Duodenal mucosa (tissue), 2 donors: ENCODE measurements at regions not wholly inside any gene's neighbourhood (a gene's known extent, or its start where the extent isn't known, plus 50 kb on each side); places are given as distances from the start of the nearest gene placed in this dataset.

Experiments used
- H3K27ac ChIP-seq: one replicate; pipeline ENCODE4 v1.7.0; 2013; ENCODE audit warnings: low read depth, low read length
- H3K27me3 ChIP-seq, 2 donors: one replicate each; pipeline ENCODE4 v1.7.0; 2013; ENCODE audit warnings: low read length in 2 of 2, control low read depth in 1 of 2; ENCODE audit not compliant: insufficient read depth in 2 of 2, control insufficient read depth in 1 of 2
- H3K36me3 ChIP-seq, 2 donors: one replicate each; pipeline ENCODE4 v1.7.0; 2013; ENCODE audit warnings: low read length in 2 of 2, control low read depth in 1 of 2; ENCODE audit not compliant: insufficient read depth in 2 of 2, control insufficient read depth in 1 of 2
- H3K4me1 ChIP-seq, 2 donors: one replicate each; pipeline ENCODE4 v1.7.0; 2013; ENCODE audit warnings: low read length in 2 of 2, control low read depth in 1 of 2; ENCODE audit not compliant: insufficient read depth in 2 of 2, control insufficient read depth in 1 of 2
- H3K4me3 ChIP-seq, 2 donors: one replicate each; pipeline ENCODE4 v1.7.0; 2013; ENCODE audit warnings: low read length in 2 of 2, low read depth in 1 of 2
- H3K9ac ChIP-seq, 2 donors: one replicate each; pipeline ENCODE4 v1.7.0; 2013; ENCODE audit warnings: low read length in 2 of 2, low read depth in 1 of 2
- H3K9me3 ChIP-seq, 2 donors: one replicate each; pipeline ENCODE4 v1.7.0; 2013; ENCODE audit warnings: low read length in 2 of 2, control low read depth in 1 of 2; ENCODE audit not compliant: control insufficient read depth in 1 of 2

DNA sequence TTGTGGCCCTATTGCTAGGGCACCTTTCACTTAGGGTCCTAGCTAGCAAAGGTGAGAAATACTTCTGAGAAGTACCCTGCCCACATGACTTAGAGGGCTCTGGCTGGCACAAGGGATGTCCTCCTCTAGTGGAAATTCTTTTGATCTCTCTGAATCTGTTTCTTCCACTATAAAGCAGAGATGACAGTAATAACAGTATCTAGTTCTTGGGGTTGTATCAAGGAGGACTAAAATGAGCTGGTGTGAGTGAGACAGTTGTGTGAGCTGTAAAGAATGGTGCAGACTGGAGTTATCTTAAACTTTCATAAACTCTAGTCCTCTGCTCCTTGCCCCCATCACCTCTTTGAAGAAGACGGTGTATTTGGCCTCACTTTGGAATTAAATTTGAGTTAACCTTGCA lies 157.8 kb upstream of the PLET1 start:
- Histone ChIP-seq H3K27ac (no peak overlapping the region), H3K9ac (no peak overlapping the region), H3K9me3 (no peaks in the 10 kb centered on the region), H3K36me3 (no peaks in the 10 kb centered on the region), H3K4me3 (no peak overlapping the region), H3K4me1 (no peaks in the 10 kb centered on the region), H3K27me3 (no peaks in the 10 kb centered on the region)

DNA sequence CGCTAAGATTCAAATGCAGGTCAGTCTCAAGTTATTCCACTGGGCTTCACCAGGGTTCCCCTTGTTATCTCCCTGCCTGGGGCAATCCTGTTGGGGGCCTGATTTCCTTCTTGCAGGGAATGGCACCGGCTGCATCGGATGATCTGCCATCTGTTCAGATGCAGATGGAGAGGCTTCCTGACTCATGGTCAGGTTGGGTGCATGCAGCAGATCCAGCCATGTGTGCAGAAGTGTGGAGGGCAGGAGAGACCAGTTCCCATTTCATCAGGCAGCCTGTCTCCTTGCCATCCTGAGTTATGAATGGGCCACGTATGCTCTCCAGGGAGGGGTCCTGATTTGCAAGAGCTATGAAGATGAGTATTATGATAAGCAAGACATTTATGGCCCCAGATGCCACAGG lies 161.2 kb upstream of the PLET1 start:
- Histone ChIP-seq H3K4me3 (no peak overlapping the region), H3K27ac (no peak overlapping the region)

DNA sequence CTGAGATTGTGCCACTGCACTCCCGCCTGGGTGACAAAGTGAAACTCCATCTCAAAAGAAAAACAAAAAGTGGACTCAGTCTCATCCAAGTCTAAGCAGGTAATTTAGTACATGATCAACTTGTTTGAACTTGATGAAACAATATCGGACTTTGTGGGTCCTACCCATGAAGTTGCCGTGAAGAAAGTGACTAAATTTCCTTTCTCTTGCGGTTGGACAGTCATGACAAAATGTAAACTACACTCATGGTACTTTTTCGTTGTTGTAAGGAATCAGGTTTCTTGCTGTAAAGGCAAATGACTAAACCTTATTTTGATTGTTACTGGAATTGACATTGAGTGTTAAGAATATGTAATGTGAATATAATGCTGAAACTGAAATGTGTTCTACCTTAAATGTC lies 164.5 kb upstream of the PLET1 start:
- Histone ChIP-seq H3K9ac (no peak overlapping the region), H3K36me3 (no peaks in the 10 kb centered on the region), H3K27ac (no peak overlapping the region), H3K4me3 (no peak overlapping the region), H3K4me1 (no peaks in the 10 kb centered on the region), H3K9me3 (no peaks in the 10 kb centered on the region), H3K27me3 (no peaks in the 10 kb centered on the region)

More for the DNA sequence above, 161.2 kb upstream of the PLET1 start:
- no peaks in the 10 kb centered on the region for H3K27me3 ChIP-seq
- no peaks in the 10 kb centered on the region for H3K4me1 ChIP-seq
- no peaks in the 10 kb centered on the region for H3K9me3 ChIP-seq
- no peak overlapping the region for H3K9ac ChIP-seq
- no peaks in the 10 kb centered on the region for H3K36me3 ChIP-seq

DNA sequence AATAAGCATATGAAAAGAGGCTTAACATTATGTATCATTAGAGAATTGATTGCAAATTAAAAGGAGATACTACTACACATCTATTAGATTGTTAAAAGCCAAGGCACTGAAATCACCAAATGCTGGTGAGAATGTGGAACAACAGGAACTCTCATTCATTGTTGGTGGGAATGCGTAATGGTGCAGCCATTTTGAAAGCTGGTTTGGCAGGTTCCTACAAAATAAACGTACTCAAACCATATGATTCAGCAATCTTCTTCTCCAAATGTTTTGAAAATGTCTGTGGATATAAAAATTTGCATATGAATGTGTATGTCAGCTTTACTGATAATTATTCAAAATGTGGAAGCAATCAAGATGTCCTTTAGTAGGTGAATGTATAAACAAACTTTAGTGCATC lies 176.4 kb upstream of the PLET1 start:
- Histone ChIP-seq H3K27me3 (no peaks in the 10 kb centered on the region), H3K9ac (no peak overlapping the region), H3K4me3 (no peak overlapping the region), H3K9me3 (peaks cover 0 to 15% of the 10 kb centered on the region in 2 donors), H3K36me3 (no peaks in the 10 kb centered on the region), H3K27ac (no peak overlapping the region), H3K4me1 (no peaks in the 10 kb centered on the region)

DNA sequence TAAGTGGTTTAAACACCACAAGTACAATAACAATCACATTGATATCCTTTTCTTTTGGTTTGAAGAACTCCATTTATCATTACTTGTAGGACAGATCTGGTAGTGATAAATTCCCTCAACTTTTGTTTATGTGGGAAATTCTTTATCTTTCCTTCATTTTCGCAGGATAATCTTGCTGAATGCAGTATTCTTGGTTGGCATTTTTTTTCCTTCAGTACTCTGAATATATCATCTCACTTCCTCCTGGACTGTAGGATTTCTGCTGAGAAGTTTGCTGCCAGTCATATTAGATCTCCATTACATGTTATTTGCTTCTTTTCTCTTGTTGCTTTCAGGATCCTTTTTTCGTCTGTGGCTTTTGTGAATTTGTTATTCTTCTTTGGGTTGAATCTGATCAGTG lies 179.0 kb upstream of the PLET1 start:
- H3K27me3 ChIP-seq: no peaks in the 10 kb centered on the region
- no peak overlapping the region for H3K9ac ChIP-seq
- H3K36me3 ChIP-seq: no peaks in the 10 kb centered on the region
- no peak overlapping the region for H3K27ac ChIP-seq
- no peaks in the 10 kb centered on the region for H3K4me1 ChIP-seq
- no peak overlapping the region for H3K4me3 ChIP-seq
- peaks cover 0 to 15% of the 10 kb centered on the region in 2 donors for H3K9me3 ChIP-seq

DNA sequence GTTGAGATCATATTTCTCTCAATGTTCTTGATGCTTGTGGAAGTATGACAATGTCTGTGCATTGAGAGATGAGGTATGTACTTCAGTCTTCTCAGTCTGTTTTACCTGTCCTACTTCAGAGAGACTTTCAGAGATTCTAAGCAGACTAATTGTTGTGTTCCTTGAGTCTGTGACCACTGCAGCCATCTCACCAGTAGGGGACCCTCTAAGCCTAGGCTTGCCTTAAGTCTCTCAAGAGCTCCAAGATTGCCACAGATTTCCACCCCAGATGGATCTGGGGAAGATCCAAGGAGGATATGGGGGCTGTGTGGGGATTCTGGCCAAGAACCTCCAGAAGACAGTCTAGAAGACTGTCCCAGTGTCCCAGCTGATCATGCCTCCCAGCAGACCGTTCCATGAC lies 179.9 kb upstream of the PLET1 start:
- Histone ChIP-seq H3K9me3 (peaks cover 0 to 15% of the 10 kb centered on the region in 2 donors), H3K36me3 (no peaks in the 10 kb centered on the region), H3K4me3 (no peak overlapping the region), H3K27ac (no peak overlapping the region), H3K4me1 (no peaks in the 10 kb centered on the region), H3K9ac (no peak overlapping the region), H3K27me3 (no peaks in the 10 kb centered on the region)

DNA sequence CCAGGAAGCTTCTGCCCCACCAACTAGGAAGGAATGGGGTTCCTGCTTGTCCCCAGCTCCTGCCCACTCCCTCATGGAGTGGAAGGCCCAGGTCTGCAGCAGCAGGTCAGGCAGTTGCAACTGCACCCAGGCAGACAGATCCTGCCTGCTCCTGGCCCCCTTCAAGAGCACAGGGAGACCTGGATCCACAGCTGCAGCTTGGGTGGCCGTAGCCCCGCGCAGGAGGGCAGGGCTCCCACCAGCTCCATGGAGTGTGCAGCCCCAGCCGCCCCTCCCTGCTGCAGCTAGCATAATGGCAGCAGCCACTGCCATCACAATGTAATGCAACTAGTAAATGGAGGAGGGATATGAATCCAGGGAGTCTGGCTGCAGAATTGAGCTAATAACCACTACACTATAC lies 187.5 kb upstream of the PLET1 start:
- Histone ChIP-seq H3K4me1 (no peaks in the 10 kb centered on the region), H3K9me3 (no peaks in the 10 kb centered on the region), H3K27me3 (no peaks in the 10 kb centered on the region), H3K27ac (no peak overlapping the region), H3K9ac (no peak overlapping the region), H3K4me3 (no peak overlapping the region), H3K36me3 (no peaks in the 10 kb centered on the region)

DNA sequence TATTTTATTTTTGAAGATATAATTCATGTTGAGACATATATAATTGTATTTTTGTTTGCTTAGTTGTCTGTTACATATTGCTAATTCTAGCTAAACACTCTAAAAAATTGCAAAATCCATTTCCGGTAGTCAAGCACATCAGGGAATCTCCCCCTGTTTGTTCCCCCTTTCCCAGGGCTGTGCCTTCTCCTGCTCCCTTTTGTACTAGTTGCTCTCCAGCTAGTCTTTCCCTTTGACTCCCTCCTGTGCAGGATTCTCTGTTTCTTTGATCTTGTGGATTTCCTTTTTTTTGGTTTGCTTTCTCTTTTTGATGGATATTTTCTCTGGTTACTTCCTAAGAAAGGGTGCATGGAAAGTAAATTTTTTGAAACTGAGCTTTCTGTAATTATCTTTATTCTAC lies 188.1 kb upstream of the PLET1 start:
- Histone ChIP-seq H3K9me3 (no peaks in the 10 kb centered on the region), H3K27me3 (no peaks in the 10 kb centered on the region), H3K9ac (no peak overlapping the region), H3K36me3 (no peaks in the 10 kb centered on the region), H3K27ac (no peak overlapping the region), H3K4me1 (no peaks in the 10 kb centered on the region), H3K4me3 (no peak overlapping the region)

DNA sequence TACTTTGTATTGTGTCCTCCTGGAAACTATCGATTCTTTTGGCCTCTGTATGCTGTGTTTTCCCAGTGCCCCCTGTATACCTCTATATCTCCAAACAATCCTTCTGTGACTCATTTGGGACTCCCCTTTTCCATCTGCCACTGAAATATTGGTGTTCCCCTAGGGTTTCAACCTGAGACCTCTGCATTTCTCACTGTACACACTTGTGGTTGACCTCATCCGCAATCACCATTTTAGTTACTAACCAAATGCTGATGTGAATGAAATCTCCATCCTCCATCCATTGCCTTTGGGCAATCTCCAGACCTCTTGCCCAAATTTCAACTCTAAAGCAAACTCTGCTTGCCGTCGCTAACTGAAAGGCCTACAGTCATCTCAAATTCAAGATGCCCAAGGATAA lies 190.6 kb upstream of the PLET1 start:
- Histone ChIP-seq H3K27ac (no peak overlapping the region), H3K27me3 (no peaks in the 10 kb centered on the region), H3K4me1 (peaks cover 0 to 12% of the 10 kb centered on the region in 2 donors), H3K36me3 (no peaks in the 10 kb centered on the region), H3K4me3 (no peak overlapping the region), H3K9me3 (no peaks in the 10 kb centered on the region), H3K9ac (no peak overlapping the region)

DNA sequence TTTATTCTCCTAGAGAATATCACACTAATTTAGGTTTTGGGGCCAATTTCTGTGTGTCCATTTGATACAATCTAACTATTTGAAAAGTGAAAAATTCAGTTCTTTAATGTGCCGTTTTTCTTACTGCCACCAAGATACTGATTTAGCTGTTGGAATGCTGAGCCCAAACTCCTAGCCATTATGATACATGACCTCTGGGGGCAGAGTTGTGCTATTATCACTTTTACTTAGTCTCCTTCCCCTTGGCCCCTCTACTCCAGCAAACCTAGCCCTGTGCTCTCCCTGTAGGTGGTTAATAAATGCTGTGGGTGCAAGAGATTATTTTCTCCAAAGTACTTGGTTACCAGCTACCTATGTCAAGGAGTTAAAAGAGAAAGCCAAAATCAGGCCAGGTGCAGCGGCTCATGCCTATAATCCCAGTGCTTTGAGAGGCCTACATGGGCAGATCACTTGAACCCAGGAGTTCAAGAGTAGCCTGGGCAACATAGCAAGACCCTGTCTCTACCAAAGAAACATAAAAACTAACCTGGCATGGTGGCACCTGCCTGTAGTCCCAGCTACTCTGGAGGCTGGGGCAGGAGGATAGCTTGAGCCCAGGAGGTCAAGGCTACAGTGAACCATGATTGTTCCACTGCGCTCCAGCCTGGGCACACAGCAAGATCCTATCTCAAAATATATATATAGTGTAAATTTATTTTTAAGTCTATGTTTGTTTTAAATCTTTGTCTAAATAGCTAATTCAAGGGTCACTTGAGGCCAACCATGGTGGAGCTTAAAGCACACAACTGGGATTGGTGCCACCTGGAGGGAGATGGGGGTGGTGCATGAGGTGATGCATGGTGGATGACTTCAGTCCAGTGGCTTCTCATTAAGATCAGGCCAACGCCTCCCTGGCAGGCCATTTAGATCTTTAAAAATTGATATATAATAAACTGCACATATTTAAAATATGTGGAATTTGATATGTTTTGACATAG lies 193.2 kb upstream of the PLET1 start:
- no peaks in the 10 kb centered on the region for H3K9me3 ChIP-seq
- H3K4me3 ChIP-seq: no peak overlapping the region
- H3K9ac ChIP-seq: no peak overlapping the region
- no peaks in the 10 kb centered on the region for H3K27me3 ChIP-seq
- peaks cover 0 to 12% of the 10 kb centered on the region in 2 donors for H3K4me1 ChIP-seq
- no peaks in the 10 kb centered on the region for H3K36me3 ChIP-seq
- H3K27ac ChIP-seq: no peak overlapping the region
